ENCODE measurements at regions not wholly inside any gene's neighbourhood (a gene's known extent, or its start where the extent isn't known, plus 50 kb on each side); places are given as distances from the start of the nearest gene placed in this dataset.

DNA sequence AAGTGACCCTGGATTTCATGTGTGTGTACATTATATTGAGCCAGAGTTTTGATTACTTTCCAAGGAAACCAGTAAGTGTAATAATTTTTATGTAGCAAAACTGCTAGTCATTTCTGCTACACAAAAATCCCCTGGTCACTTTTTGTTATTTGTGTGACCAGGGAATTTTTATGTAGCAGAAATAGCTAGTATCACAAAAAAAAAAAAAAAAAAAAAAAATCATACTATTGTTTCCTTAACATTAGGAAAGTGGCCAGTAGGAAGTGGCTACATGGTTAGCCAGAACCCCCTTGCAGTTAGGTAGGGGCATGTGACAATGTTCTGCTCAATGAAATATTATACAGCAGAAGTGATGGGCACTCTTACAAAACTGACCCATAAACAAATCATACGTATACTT lies 434.0 kb upstream of the BTBD3 start:
- TF ChIP-seq POLR2A (IDR thresholded peaks at IDR 0.05; ENCODE audit: borderline replicate concordance, extremely low read depth, insufficient read depth, insufficient read length), result no peak
- no peak for TF ChIP-seq CBX3 (IDR thresholded peaks at IDR 0.05; ENCODE audit: low read depth)
- TF ChIP-seq, protein P1, sequence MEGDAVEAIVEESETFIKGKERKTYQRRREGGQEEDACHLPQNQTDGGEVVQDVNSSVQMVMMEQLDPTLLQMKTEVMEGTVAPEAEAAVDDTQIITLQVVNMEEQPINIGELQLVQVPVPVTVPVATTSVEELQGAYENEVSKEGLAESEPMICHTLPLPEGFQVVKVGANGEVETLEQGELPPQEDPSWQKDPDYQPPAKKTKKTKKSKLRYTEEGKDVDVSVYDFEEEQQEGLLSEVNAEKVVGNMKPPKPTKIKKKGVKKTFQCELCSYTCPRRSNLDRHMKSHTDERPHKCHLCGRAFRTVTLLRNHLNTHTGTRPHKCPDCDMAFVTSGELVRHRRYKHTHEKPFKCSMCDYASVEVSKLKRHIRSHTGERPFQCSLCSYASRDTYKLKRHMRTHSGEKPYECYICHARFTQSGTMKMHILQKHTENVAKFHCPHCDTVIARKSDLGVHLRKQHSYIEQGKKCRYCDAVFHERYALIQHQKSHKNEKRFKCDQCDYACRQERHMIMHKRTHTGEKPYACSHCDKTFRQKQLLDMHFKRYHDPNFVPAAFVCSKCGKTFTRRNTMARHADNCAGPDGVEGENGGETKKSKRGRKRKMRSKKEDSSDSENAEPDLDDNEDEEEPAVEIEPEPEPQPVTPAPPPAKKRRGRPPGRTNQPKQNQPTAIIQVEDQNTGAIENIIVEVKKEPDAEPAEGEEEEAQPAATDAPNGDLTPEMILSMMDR (IDR thresholded peaks at IDR 0.05 in 2 of 3, conservative IDR thresholded peaks at IDR 0.05 in 1 of 3; ENCODE audit: borderline replicate concordance in 1 of 3, insufficient read depth in 1 of 3, low read depth in 2 of 3, low read length in 2 of 3), result no peak
- TF ChIP-seq YY1 (IDR thresholded peaks at IDR 0.05; ENCODE audit: extremely low read depth, insufficient replicate concordance, low read depth, low read length), result no peak
- no peak for TF ChIP-seq CEBPB (IDR thresholded peaks at IDR 0.05; ENCODE audit: low read depth)
- no peak for TF ChIP-seq EZH2phosphoT487 (IDR thresholded peaks at IDR 0.05; ENCODE audit: borderline replicate concordance)
- TF ChIP-seq POLR2AphosphoS5 (IDR thresholded peaks at IDR 0.05; ENCODE audit: low read depth, low read length), result no peak
- TF ChIP-seq EZH2 (IDR thresholded peaks at IDR 0.05), result no peak
- no peak for TF ChIP-seq ZNF274 (IDR thresholded peaks at IDR 0.05; ENCODE audit: low read depth, low read length)
- TF ChIP-seq JUND (IDR thresholded peaks at IDR 0.05), result no peak
- TF ChIP-seq, protein P2, sequence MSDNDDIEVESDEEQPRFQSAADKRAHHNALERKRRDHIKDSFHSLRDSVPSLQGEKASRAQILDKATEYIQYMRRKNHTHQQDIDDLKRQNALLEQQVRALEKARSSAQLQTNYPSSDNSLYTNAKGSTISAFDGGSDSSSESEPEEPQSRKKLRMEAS (IDR thresholded peaks at IDR 0.05), result no peak
- TF ChIP-seq TCF7L2 (IDR thresholded peaks at IDR 0.05; ENCODE audit: borderline replicate concordance, extremely low read depth, insufficient read depth, insufficient read length), result no peak
